CD14-positive monocyte (primary cell): ENCODE measurements at regions not wholly inside any gene's neighbourhood (a gene's known extent, or its start where the extent isn't known, plus 50 kb on each side); places are given as distances from the start of the nearest gene placed in this dataset.

Experiments used
- DNase-seq, 3 donors: peaks; one replicate each; pipeline ENCODE4 v3.0.0-alpha.2; 2011 to 2022
- H2AFZ ChIP-seq: 2 replicates; pipeline ENCODE4 v1.6.0; 2012; ENCODE audit warnings: mild to moderate bottlenecking, low read depth, low read length, inconsistent platforms; ENCODE audit not compliant: insufficient read depth, poor library complexity, severe bottlenecking
- H3K27ac ChIP-seq, 2 donors: 1 replicate in 1 of 2; 2 replicates in 1 of 2; pipeline ENCODE4 v1.5.1; 2012 to 2013; ENCODE audit warnings: low read length in 2 of 2, control low read depth in 1 of 2, inconsistent platforms in 1 of 2, low read depth in 1 of 2, mild to moderate bottlenecking in 1 of 2
- H3K27me3 ChIP-seq, 2 donors: one replicate each; pipeline versions ENCODE4 v1.6.0 to v1.6.1; 2011 to 2013; ENCODE audit warnings: low read length in 2 of 2; ENCODE audit not compliant: control insufficient read depth in 2 of 2, insufficient read depth in 2 of 2
- H3K36me3 ChIP-seq, 2 donors: replicated peaks in 1 of 2; 1 replicate in 1 of 2; 2 replicates in 1 of 2; pipeline versions ENCODE4 v1.5.1 to v1.6.1; 2012 to 2013; ENCODE audit warnings: low read length in 2 of 2, control low read depth in 1 of 2, inconsistent platforms in 1 of 2, mild to moderate bottlenecking in 1 of 2; ENCODE audit not compliant: insufficient read depth in 2 of 2, control insufficient read depth in 1 of 2
- H3K4me1 ChIP-seq, 2 donors: 1 replicate in 1 of 2; 2 replicates in 1 of 2; pipeline versions ENCODE4 v1.5.1 to v1.6.1; 2012 to 2013; ENCODE audit warnings: low read length in 2 of 2, control low read depth in 1 of 2, inconsistent platforms in 1 of 2, mild to moderate bottlenecking in 1 of 2, moderate library complexity in 1 of 2; ENCODE audit not compliant: insufficient read depth in 2 of 2, control insufficient read depth in 1 of 2
- H3K4me2 ChIP-seq: replicated peaks from 2 replicates; pipeline ENCODE3; 2012; ENCODE audit warnings: low read length, moderate library complexity, mild to moderate bottlenecking; ENCODE audit not compliant: poor library complexity, severe bottlenecking; ENCODE audit errors: extremely low read depth
- H3K4me3 ChIP-seq, 3 experiments: fragments of 200-600 bp in 1 of 3; sonication (generic) in 1 of 3; replicated peaks in 1 of 3; 1 replicate in 2 of 3; 2 replicates in 1 of 3; pipeline ENCODE4 v1.5.1; 2011 to 2013; ENCODE audit warnings: low read length in 3 of 3, mild to moderate bottlenecking in 3 of 3, control low read depth in 2 of 3, low read depth in 2 of 3, inconsistent platforms in 1 of 3, moderate library complexity in 1 of 3
- H3K79me2 ChIP-seq: 2 replicates; pipeline ENCODE4 v1.6.0; 2012; ENCODE audit warnings: mild to moderate bottlenecking, control low read depth, inconsistent platforms, low read length, moderate library complexity; ENCODE audit not compliant: insufficient read depth
- H3K9ac ChIP-seq: 2 replicates; pipeline ENCODE4 v1.6.0; 2017; ENCODE audit warnings: low read length, mild to moderate bottlenecking; ENCODE audit not compliant: insufficient read depth, poor library complexity, severe bottlenecking
- H3K9me3 ChIP-seq, 2 donors: replicated peaks in 1 of 2; 1 replicate in 1 of 2; 2 replicates in 1 of 2; pipeline versions ENCODE4 v1.5.1 to v1.6.1; 2012 to 2013; ENCODE audit warnings: low read length in 2 of 2, control low read depth in 1 of 2; ENCODE audit not compliant: control insufficient read depth in 1 of 2, insufficient read depth in 1 of 2
- H4K20me1 ChIP-seq: 2 replicates; pipeline ENCODE4 v1.6.0; 2012; ENCODE audit warnings: mild to moderate bottlenecking, low read length, control low read depth, moderate library complexity; ENCODE audit not compliant: insufficient read depth
- H3K27ac Mint-ChIP-seq, 7 donors: one replicate each; pipeline ENCODE4 v1.8.0; 2020; ENCODE audit warnings: mild to moderate bottlenecking in 7 of 7, mixed read lengths in 7 of 7, moderate library complexity in 6 of 7, inconsistent platforms in 2 of 7
- H3K27me3 Mint-ChIP-seq, 3 donors: one replicate each; pipeline ENCODE4 v1.8.0; 2021 to 2022; ENCODE audit warnings: low read depth in 3 of 3, mild to moderate bottlenecking in 3 of 3, mixed read lengths in 3 of 3, moderate library complexity in 3 of 3, inconsistent platforms in 1 of 3
- H3K36me3 Mint-ChIP-seq, 2 donors: one replicate each; pipeline ENCODE4 v1.8.0; 2020; ENCODE audit warnings: mixed read lengths in 2 of 2, inconsistent platforms in 1 of 2, mild to moderate bottlenecking in 1 of 2
- H3K4me1 Mint-ChIP-seq: one replicate; pipeline ENCODE4 v1.8.0; 2020; ENCODE audit warnings: mild to moderate bottlenecking, mixed read lengths
- H3K4me3 Mint-ChIP-seq, 2 donors: one replicate each; pipeline ENCODE4 v1.8.0; 2020; ENCODE audit warnings: mild to moderate bottlenecking in 2 of 2, mixed read lengths in 2 of 2, moderate library complexity in 1 of 2
- H3K9me3 Mint-ChIP-seq, 7 donors: one replicate each; pipeline ENCODE4 v1.8.0; 2020 to 2022; ENCODE audit warnings: mixed read lengths in 7 of 7, mild to moderate bottlenecking in 6 of 7, moderate library complexity in 6 of 7, inconsistent platforms in 2 of 7
- CTCF ChIP-seq: fragments of 200-600 bp; IDR thresholded peaks from one replicate; pipeline ENCODE4 v1.8.0; 2022; ENCODE audit warnings: antibody characterized with exemption, mild to moderate bottlenecking
- WGBS: methylation state at CpG from one replicate; pipeline ENCODE4 v1.1.5; 2013; ENCODE audit warnings: missing lambda C conversion rate; ENCODE audit not compliant: insufficient coverage; 5-methylcytosine and 5-hydroxymethylcytosine counted together
- intact Hi-C, 2 donors: fragments of 100-400 bp; cut with micrococcal nuclease; formaldehyde crosslinking; loops; one replicate each; pipeline versions ENCODE4 v1.15.0 to v1.15.1; 2023

GRCh38 chr5:126338635-126339034, 84.6 kb upstream of the GRAMD2B start:
- H2AFZ ChIP-seq, result no peak overlapping the region
- Mint-ChIP-seq H3K27me3 (peaks cover 0 to 5% (median 4%) of the 10 kb centered on the region in 3 donors), H3K4me3 (no peak overlapping the region), H3K4me1 (no peaks in the 10 kb centered on the region), H3K27ac (no peak overlapping the region), H3K36me3 (no peaks in the 10 kb centered on the region), H3K9me3 (no peaks in the 10 kb centered on the region)
- no peaks in the 10 kb centered on the region for H3K79me2 ChIP-seq
- intact Hi-C loops, result loop anchor here in 1 of 2 donors (1.0 kb wide), 1 partner anchor 201 kb away; no protein-coding TSS in a partner anchor
- 93% methylated on average over 6 of the region's 7 CpGs for WGBS
- no peaks in the 10 kb centered on the region for H3K4me1 ChIP-seq
- H3K9me3 ChIP-seq, result no peaks in the 10 kb centered on the region
- DNase-seq, result no peak
- H3K4me2 ChIP-seq, result no peak overlapping the region
- H3K27me3 ChIP-seq, result peaks cover 4 to 5% of the 10 kb centered on the region in 2 donors
- no peaks in the 10 kb centered on the region for H3K36me3 ChIP-seq
- no peak overlapping the region for H3K9ac ChIP-seq
- no peak for TF ChIP-seq CTCF
- H3K27ac ChIP-seq, result no peak overlapping the region
- no peak overlapping the region for H3K4me3 ChIP-seq
- H4K20me1 ChIP-seq, result no peaks in the 10 kb centered on the region

GRCh38 chr5:126339215-126339805, 83.9 kb upstream of the GRAMD2B start:
- intact Hi-C loops, result loop anchor here in 1 of 2 donors (1.0 kb wide), 1 partner anchor 200 kb away; no protein-coding TSS in a partner anchor
- no peaks in the 10 kb centered on the region for H3K36me3 ChIP-seq
- Mint-ChIP-seq H3K4me1 (no peaks in the 10 kb centered on the region), H3K27ac (no peak overlapping the region), H3K36me3 (no peaks in the 10 kb centered on the region), H3K27me3 (peaks cover 4 to 7% (median 6%) of the 10 kb centered on the region in 3 donors), H3K9me3 (no peaks in the 10 kb centered on the region), H3K4me3 (no peak overlapping the region)
- H3K9me3 ChIP-seq, result no peaks in the 10 kb centered on the region
- H3K4me1 ChIP-seq, result no peaks in the 10 kb centered on the region
- no peaks in the 10 kb centered on the region for H3K79me2 ChIP-seq
- H3K4me3 ChIP-seq, result no peak overlapping the region
- TF ChIP-seq CTCF, result peak; percentile 87
- H3K27me3 ChIP-seq, result peaks cover 5 to 9% of the 10 kb centered on the region in 2 donors
- DNase-seq, result peak; percentile 25 to 56 (median 46)
- WGBS, result no CpG with 5 or more reads among the region's 4 CpGs
- no peaks in the 10 kb centered on the region for H4K20me1 ChIP-seq
- no peak overlapping the region for H2AFZ ChIP-seq
- no peak overlapping the region for H3K27ac ChIP-seq
- H3K9ac ChIP-seq, result no peak overlapping the region
- H3K4me2 ChIP-seq, result no peak overlapping the region
